H1 (cell line): ENCODE measurements at regions not wholly inside any gene's neighbourhood (a gene's known extent, or its start where the extent isn't known, plus 50 kb on each side); places are given as distances from the start of the nearest gene placed in this dataset.

Source experiments
- CTCF ChIA-PET: fragments of 300-600 bp; sonication (Branson Sonifier 250); formaldehyde crosslinking; loops from one replicate; lab custom pipeline; 2021; ENCODE audit not compliant: partially characterized antibody; lab: Charles Lee
- POLR2A ChIA-PET: fragments of 300-600 bp; sonication (Branson Sonifier 250); formaldehyde crosslinking; loops from one replicate; lab custom pipeline; 2021; ENCODE audit warnings: inconsistent platforms; ENCODE audit not compliant: partially characterized antibody; lab: Charles Lee
- DNase-seq, 2 experiments: peaks; one replicate each; pipeline versions ENCODE4 v3.0.0 to v3.0.0-alpha.2; 2010 to 2022; ENCODE audit warnings: low spot score in 2 of 2, low read depth in 1 of 2, mixed read lengths in 1 of 2
- FAIRE-seq: peaks from 2 replicates; lab custom pipeline; 2011; peaks lifted over from hg19 to GRCh38; lab: Jason Lieb, UNC
- H2AFZ ChIP-seq: 2 replicates; pipeline ENCODE4 v1.8.1; 2012; ENCODE audit warnings: low read length, inconsistent platforms
- H2AK5ac ChIP-seq: 2 replicates; pipeline ENCODE4 v1.6.1; 2013; ENCODE audit warnings: low read depth, low read length
- H2BK120ac ChIP-seq: replicated peaks from 2 replicates; pipeline ENCODE3; 2013; ENCODE audit warnings: low read depth, low read length, inconsistent platforms
- H2BK12ac ChIP-seq: 2 replicates; pipeline ENCODE4 v1.6.1; 2013; ENCODE audit warnings: low read depth, low read length
- H2BK15ac ChIP-seq: 2 replicates; pipeline ENCODE4 v1.6.1; 2013; ENCODE audit warnings: low read length
- H2BK20ac ChIP-seq: 2 replicates; pipeline ENCODE4 v1.6.1; 2013; ENCODE audit warnings: low read length
- H2BK5ac ChIP-seq: 2 replicates; pipeline ENCODE4 v1.6.1; 2013; ENCODE audit warnings: low read depth, low read length
- H3K14ac ChIP-seq: 2 replicates; pipeline ENCODE4 v1.6.1; 2013; ENCODE audit warnings: inconsistent platforms; ENCODE audit not compliant: insufficient read length
- H3K18ac ChIP-seq: 2 replicates; pipeline ENCODE4 v1.6.1; 2013; ENCODE audit warnings: low read length; ENCODE audit errors: extremely low read depth
- H3K23ac ChIP-seq: 2 replicates; pipeline ENCODE4 v1.6.1; 2013; ENCODE audit warnings: inconsistent platforms; ENCODE audit not compliant: insufficient read length
- H3K23me2 ChIP-seq: 2 replicates; pipeline ENCODE4 v1.6.1; 2013; ENCODE audit warnings: low read depth, low read length
- H3K27ac ChIP-seq: 2 replicates; pipeline ENCODE4 v1.6.1; 2011; ENCODE audit warnings: low read depth, low read length, inconsistent platforms
- H3K27me3 ChIP-seq, 4 experiments: replicated peaks in 1 of 4; 1 replicate in 1 of 4; 2 replicates in 3 of 4; pipeline versions ENCODE4 v1.6.1 to v1.8.1; 2011 to 2013; ENCODE audit warnings: low read length in 3 of 4, mild to moderate bottlenecking in 3 of 4, inconsistent platforms in 2 of 4, mixed read lengths in 2 of 4, moderate library complexity in 1 of 4; ENCODE audit not compliant: control insufficient read depth in 3 of 4, insufficient read depth in 3 of 4; ENCODE audit errors: extremely low read depth in 1 of 4
- H3K36me3 ChIP-seq, 4 experiments: 2 replicates each; pipeline versions ENCODE4 v1.6.1 to v1.8.1; 2011 to 2013; ENCODE audit warnings: mild to moderate bottlenecking in 4 of 4, low read length in 3 of 4, moderate library complexity in 2 of 4, control low read depth in 1 of 4, inconsistent platforms in 1 of 4; ENCODE audit not compliant: insufficient read depth in 4 of 4, control insufficient read depth in 2 of 4
- H3K4ac ChIP-seq: replicated peaks from 2 replicates; pipeline ENCODE3; 2013; ENCODE audit warnings: low read length, low read depth, mixed read lengths, inconsistent platforms; ENCODE audit not compliant: insufficient read length
- H3K4me1 ChIP-seq, 4 experiments: replicated peaks in 1 of 4; 1 replicate in 1 of 4; 2 replicates in 3 of 4; pipeline versions ENCODE4 v1.6.1 to v1.8.1; 2011 to 2013; ENCODE audit warnings: low read length in 3 of 4, inconsistent platforms in 2 of 4, mixed read lengths in 1 of 4; ENCODE audit not compliant: insufficient read depth in 4 of 4, control insufficient read depth in 3 of 4
- H3K4me2 ChIP-seq, 2 experiments: 2 replicates each; pipeline versions ENCODE4 v1.6.1 to v1.8.1; 2011 to 2013; ENCODE audit warnings: low read depth in 2 of 2, low read length in 2 of 2, control low read depth in 1 of 2, inconsistent platforms in 1 of 2, mild to moderate bottlenecking in 1 of 2; ENCODE audit not compliant: insufficient read depth in 1 of 2
- H3K4me3 ChIP-seq, 4 experiments: fragments of 200-600, 300-600 bp in 1 of 4; sonication (generic), shearing (Covaris generic), sonication (Bioruptor Twin) in 1 of 4; 2 replicates each; pipeline versions ENCODE4 v1.5.1 to v1.8.1; 2011 to 2016; ENCODE audit warnings: low read length in 4 of 4, low read depth in 3 of 4, control low read depth in 2 of 4, inconsistent platforms in 2 of 4, mild to moderate bottlenecking in 2 of 4, mixed read lengths in 1 of 4, moderate library complexity in 1 of 4; ENCODE audit not compliant: insufficient read depth in 2 of 4; ENCODE audit errors: extremely low read depth in 1 of 4
- H3K56ac ChIP-seq: replicated peaks from 2 replicates; pipeline ENCODE3; 2013; ENCODE audit warnings: low read depth, mild to moderate bottlenecking, mixed read lengths, low read length, inconsistent platforms; ENCODE audit not compliant: insufficient read length
- H3K79me1 ChIP-seq: 2 replicates; pipeline ENCODE4 v1.6.1; 2013; ENCODE audit warnings: low read depth, low read length, control low read depth
- H3K79me2 ChIP-seq, 2 experiments: 2 replicates each; pipeline versions ENCODE4 v1.6.1 to v1.8.1; 2012 to 2013; ENCODE audit warnings: low read length in 2 of 2, mild to moderate bottlenecking in 2 of 2, inconsistent platforms in 1 of 2; ENCODE audit not compliant: insufficient read depth in 2 of 2, control insufficient read depth in 1 of 2
- H3K9ac ChIP-seq, 4 experiments: replicated peaks in 1 of 4; 1 replicate in 1 of 4; 2 replicates in 3 of 4; pipeline versions ENCODE4 v1.6.1 to v1.8.1; 2011 to 2013; ENCODE audit warnings: low read depth in 3 of 4, low read length in 3 of 4, control low read depth in 2 of 4, mild to moderate bottlenecking in 2 of 4, moderate library complexity in 2 of 4, inconsistent platforms in 1 of 4; ENCODE audit errors: extremely low read depth in 1 of 4
- H3K9me3 ChIP-seq, 2 experiments: 2 replicates each; pipeline versions ENCODE4 v1.6.1 to v1.8.1; 2012 to 2013; ENCODE audit warnings: mild to moderate bottlenecking in 2 of 2, moderate library complexity in 2 of 2, control low read depth in 1 of 2, inconsistent platforms in 1 of 2, low read depth in 1 of 2, low read length in 1 of 2, mixed read lengths in 1 of 2; ENCODE audit not compliant: insufficient read depth in 2 of 2
- H4K20me1 ChIP-seq, 2 experiments: replicated peaks in 1 of 2; 2 replicates each; pipeline versions ENCODE3 to v1.8.1; 2011 to 2013; ENCODE audit warnings: inconsistent platforms in 2 of 2, low read length in 2 of 2, mild to moderate bottlenecking in 1 of 2; ENCODE audit not compliant: insufficient read depth in 2 of 2, control insufficient read depth in 1 of 2
- H4K5ac ChIP-seq: 2 replicates; pipeline ENCODE4 v1.6.1; 2013; ENCODE audit warnings: low read length, low read depth, mixed read lengths, inconsistent platforms; ENCODE audit not compliant: insufficient read length
- H4K8ac ChIP-seq: 2 replicates; pipeline ENCODE4 v1.8.0; 2013; ENCODE audit warnings: mild to moderate bottlenecking, moderate library complexity, low read length, inconsistent platforms; ENCODE audit not compliant: insufficient read depth; ENCODE audit errors: extremely low read depth
- H4K91ac ChIP-seq: replicated peaks from 2 replicates; pipeline ENCODE3; 2013; ENCODE audit warnings: low read length, mixed read lengths, inconsistent platforms; ENCODE audit not compliant: insufficient read length
- EGR1 ChIP-seq: IDR thresholded peaks from 2 replicates; pipeline ENCODE4 v1.6.1; 2011; ENCODE audit warnings: low read depth, low read length, borderline replicate concordance
- KDM5A ChIP-seq: fragments of 200-600 bp; IDR thresholded peaks from 2 replicates; pipeline ENCODE4 v1.7.1; 2012; ENCODE audit warnings: mild to moderate bottlenecking, low read length, inconsistent platforms, mixed read lengths
- WGBS, 2 experiments: shearing (Covaris generic) in 1 of 2; methylation state at CpG; one replicate each; pipeline versions ENCODE4 v1.1.6 to v1.1.7; 2013 to 2015; ENCODE audit warnings: low lambda C conversion rate in 2 of 2, mixed read lengths in 2 of 2, inconsistent platforms in 1 of 2, low coverage in 1 of 2, missing lambda C conversion rate in 1 of 2; ENCODE audit not compliant: insufficient replicate concordance in 2 of 2, insufficient coverage in 1 of 2, insufficient read length in 1 of 2; ENCODE audit errors: extremely low coverage in 1 of 2, missing lambda C conversion rate in 1 of 2; 5-methylcytosine and 5-hydroxymethylcytosine counted together
- TF ChIP-seq, protein P1 (sequence below), 3 experiments: IDR thresholded peaks; 1 replicate in 2 of 3; 2 replicates in 1 of 3; pipeline versions ENCODE4 v1.5.1 to v1.6.1; 2011; ENCODE audit warnings: low read length in 3 of 3, mild to moderate bottlenecking in 3 of 3, inconsistent platforms in 2 of 3, low read depth in 1 of 3, moderate library complexity in 1 of 3; ENCODE audit not compliant: insufficient read depth in 1 of 3; ENCODE audit errors: control extremely low read depth in 1 of 3

DNA sequence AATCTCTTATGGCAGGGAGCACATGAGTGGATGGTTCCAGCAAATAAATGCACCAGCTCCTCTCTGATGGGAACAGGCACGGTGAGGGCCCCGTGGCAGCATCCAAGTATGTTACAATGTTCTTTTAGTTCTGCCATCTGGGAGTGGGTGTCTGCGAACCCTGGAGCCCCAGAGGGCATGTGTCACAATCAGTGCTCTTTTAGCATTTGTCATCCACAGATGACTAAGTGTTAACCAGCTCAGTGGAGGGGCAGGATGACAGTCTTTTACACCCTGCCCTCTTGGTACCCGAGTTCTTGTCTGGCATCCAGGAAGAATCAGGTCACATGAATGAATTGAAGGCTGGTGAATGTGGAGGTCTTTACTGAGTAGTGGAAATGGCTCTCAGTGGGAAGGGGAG is 560.4 kb upstream of the FLRT2 start:
- no peak overlapping the region for H2AK5ac ChIP-seq
- no peaks in the 10 kb centered on the region for H3K79me1 ChIP-seq
- H2BK15ac ChIP-seq: no peak overlapping the region
- H4K20me1 ChIP-seq: no peaks in the 10 kb centered on the region
- H3K23me2 ChIP-seq: no peaks in the 10 kb centered on the region
- H3K9me3 ChIP-seq: no peaks in the 10 kb centered on the region
- H4K8ac ChIP-seq: peak overlapping the region; percentile 62; the same call in 1 of the 2 replicates
- no peak overlapping the region for H3K56ac ChIP-seq
- H3K23ac ChIP-seq: no peak overlapping the region
- H3K4ac ChIP-seq: no peak overlapping the region
- H2BK120ac ChIP-seq: no peak overlapping the region
- no peak overlapping the region for H3K4me2 ChIP-seq
- no peaks in the 10 kb centered on the region for H3K79me2 ChIP-seq
- no peak overlapping the region for H2BK20ac ChIP-seq
- CTCF ChIA-PET: interaction anchor here (0.6 kb wide), 1 partner anchor 293 kb away, joined by 4 read pairs; no protein-coding TSS in a partner anchor
- no peak overlapping the region for H2BK12ac ChIP-seq
- H4K5ac ChIP-seq: no peak overlapping the region
- H3K4me1 ChIP-seq: no peaks in the 10 kb centered on the region
- H3K27ac ChIP-seq: no peak overlapping the region
- H2AFZ ChIP-seq: no peak overlapping the region
- no peak overlapping the region for H3K4me3 ChIP-seq
- 92% methylated on average over 4 of the region's 4 CpGs; no CpG with 5 or more reads in 1 of the 2 experiments for WGBS, 2 experiments
- H3K9ac ChIP-seq: no peak overlapping the region
- H2BK5ac ChIP-seq: no peak overlapping the region
- POLR2A ChIA-PET: no interaction called here
- H4K91ac ChIP-seq: no peak overlapping the region
- H3K27me3 ChIP-seq: no peaks in the 10 kb centered on the region
- no peak for FAIRE-seq
- H3K14ac ChIP-seq: no peak overlapping the region
- H3K18ac ChIP-seq: no peak overlapping the region
- H3K36me3 ChIP-seq: no peaks in the 10 kb centered on the region
- no peak for DNase-seq
- TF ChIP-seq EGR1 (no peak), KDM5A (no peak)
- TF ChIP-seq, protein P1, sequence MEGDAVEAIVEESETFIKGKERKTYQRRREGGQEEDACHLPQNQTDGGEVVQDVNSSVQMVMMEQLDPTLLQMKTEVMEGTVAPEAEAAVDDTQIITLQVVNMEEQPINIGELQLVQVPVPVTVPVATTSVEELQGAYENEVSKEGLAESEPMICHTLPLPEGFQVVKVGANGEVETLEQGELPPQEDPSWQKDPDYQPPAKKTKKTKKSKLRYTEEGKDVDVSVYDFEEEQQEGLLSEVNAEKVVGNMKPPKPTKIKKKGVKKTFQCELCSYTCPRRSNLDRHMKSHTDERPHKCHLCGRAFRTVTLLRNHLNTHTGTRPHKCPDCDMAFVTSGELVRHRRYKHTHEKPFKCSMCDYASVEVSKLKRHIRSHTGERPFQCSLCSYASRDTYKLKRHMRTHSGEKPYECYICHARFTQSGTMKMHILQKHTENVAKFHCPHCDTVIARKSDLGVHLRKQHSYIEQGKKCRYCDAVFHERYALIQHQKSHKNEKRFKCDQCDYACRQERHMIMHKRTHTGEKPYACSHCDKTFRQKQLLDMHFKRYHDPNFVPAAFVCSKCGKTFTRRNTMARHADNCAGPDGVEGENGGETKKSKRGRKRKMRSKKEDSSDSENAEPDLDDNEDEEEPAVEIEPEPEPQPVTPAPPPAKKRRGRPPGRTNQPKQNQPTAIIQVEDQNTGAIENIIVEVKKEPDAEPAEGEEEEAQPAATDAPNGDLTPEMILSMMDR (IDR thresholded peaks at IDR 0.05; ENCODE audit: control extremely low read depth in 1 of 3, insufficient read depth in 1 of 3, low read depth in 1 of 3, low read length in 3 of 3): no peak
